HG03521 (cell line): ENCODE measurements at regions not wholly inside any gene's neighbourhood (a gene's known extent, or its start where the extent isn't known, plus 50 kb on each side); places are given as distances from the start of the nearest gene placed in this dataset.
"Not testable (repeated sequence)": the region's sequence is repeated elsewhere in the genome, so short reads cannot be mapped to it uniquely, and the experiment has no call there.

Experiments used
- ATAC-seq: cut with Tn5 transposase; IDR thresholded peaks from one replicate; pipeline ENCODE4 v1.9.1; 2021; ENCODE audit warnings: mild to moderate bottlenecking, moderate library complexity; ENCODE audit not compliant: unreplicated experiment

GRCh38 chr2:14751581-14751980, 119.1 kb downstream of the LRATD1 start:
- ATAC-seq, result no peak

DNA sequence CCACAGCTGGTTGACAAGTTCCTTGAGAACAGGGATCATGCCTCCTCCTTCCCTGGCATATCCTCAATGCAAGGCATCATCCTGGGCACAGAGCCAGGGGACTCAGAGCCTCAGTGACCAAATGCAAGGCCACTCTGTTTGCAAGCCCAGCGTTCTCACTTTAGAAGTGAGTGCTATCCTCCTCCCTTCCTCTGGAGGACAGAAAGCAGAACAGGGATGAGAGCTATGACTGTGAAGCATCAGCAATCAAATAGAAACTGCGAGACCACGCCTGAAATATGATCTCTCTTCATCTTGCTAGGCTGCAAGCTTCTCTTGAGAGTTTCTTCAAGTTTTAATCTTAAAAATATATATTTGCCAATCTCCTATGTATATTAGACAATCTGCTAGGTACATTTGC, 119.8 kb downstream of the LRATD1 start:
- ATAC-seq, result no peak

DNA sequence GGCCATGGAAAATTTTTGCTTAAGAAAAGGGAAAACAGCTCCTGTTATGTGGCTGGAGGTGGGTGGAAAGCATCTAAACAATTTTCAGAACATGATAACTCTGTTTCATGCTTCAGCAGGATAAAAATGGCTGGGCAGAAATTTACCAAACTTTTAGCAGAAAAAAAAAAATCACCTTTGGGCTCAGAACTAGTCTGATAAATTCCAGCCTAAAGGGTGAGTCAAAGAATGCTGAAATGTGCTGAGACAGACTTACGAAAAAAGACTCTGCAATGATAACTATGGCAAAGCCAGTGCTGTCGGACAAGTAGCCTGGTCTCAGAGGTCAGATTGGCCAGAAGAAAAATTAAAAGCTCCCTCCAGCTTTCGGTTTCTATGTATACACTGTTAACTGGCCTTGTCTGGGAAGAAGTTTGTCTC, 123.6 kb downstream of the LRATD1 start:
- ATAC-seq, result no peak

DNA sequence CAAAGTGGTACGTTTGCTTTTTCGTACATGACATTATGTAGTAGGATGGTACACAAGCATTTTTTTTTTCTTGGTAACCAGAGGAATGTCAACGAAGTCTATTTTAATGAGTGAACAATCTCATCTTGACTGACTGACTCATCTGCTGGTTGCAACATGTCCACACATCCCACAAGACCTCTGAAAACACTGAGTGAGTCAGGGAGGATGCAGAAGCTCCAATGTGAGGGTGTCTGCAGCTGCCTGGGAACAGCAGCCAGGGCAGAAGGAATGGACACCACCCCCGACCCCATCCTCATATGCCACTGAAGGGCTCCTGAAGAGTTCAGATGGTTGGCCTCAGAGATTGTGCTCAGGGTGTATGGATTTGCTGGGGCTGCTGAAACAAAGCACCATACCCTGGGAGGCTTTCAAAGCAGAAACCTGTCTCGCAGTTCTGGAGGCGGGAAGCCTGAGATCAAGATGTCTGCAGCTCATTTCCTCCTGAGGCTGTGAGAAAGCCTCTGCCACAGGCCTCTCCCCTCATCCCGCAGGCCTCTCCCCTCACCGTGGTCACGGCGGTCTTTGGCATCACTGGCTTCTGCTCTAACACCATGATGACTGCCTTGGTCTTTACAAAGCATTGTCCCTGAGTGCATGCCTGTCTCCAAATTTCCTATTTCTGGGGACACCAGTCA, 124.6 kb downstream of the LRATD1 start:
- no peak for ATAC-seq

GRCh38 chr2:14759082-14759481, 126.6 kb downstream of the LRATD1 start:
- no peak for ATAC-seq

GRCh38 chr2:14760169-14760568, 127.7 kb downstream of the LRATD1 start:
- no peak for ATAC-seq

DNA sequence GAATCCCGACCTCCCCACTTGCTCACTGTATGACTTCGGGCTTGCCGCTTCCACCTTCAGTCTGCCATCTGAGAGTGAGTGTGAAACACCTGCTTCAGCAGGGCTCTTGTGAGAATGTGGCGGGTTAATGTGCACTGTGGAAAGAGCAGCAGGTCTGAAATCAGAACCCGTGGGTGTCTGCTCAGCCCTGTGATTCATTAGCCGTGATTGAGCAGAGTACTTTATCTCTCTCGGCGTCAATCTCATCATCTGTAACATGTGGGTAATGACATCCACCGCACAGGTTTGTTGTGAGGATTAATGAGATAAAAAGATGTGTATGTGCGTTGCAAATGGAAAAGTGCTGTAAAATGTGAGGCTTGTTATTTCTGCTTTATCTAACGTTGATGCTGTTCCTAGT, 128.6 kb downstream of the LRATD1 start:
- ATAC-seq, result no peak

- no peak for ATAC-seq
These were observed 141.2 kb downstream of the LRATD1 start for GRCh38 chr2:14773696-14774095.

- ATAC-seq, result no peak
These were observed 142.0 kb downstream of the LRATD1 start for GRCh38 chr2:14774436-14774968.

- ATAC-seq, result no peak
These were observed 143.7 kb downstream of the LRATD1 start for GRCh38 chr2:14776216-14776615.

- ATAC-seq, result no peak
These were observed 145.5 kb downstream of the LRATD1 start for GRCh38 chr2:14778015-14778414.

DNA sequence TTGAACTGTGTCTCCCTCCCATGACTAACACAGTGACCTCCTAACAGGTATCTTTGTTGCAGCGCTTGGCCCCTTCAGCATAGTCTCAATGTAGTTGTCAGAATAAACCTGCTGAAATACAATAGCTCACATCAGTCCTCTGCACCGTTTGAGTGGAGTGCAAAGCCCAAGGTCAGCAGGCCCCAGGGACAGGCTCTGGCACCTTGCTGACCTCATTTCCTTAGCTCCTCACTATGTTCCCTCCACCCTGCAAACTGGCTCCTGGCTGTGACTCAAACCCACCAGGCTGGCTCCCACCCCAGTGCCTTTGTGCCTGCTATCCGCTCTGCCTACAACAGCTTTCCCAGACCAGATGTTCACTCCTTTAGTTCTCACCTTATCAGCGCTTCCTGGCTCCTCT, 146.7 kb downstream of the LRATD1 start:
- ATAC-seq, result no peak

DNA sequence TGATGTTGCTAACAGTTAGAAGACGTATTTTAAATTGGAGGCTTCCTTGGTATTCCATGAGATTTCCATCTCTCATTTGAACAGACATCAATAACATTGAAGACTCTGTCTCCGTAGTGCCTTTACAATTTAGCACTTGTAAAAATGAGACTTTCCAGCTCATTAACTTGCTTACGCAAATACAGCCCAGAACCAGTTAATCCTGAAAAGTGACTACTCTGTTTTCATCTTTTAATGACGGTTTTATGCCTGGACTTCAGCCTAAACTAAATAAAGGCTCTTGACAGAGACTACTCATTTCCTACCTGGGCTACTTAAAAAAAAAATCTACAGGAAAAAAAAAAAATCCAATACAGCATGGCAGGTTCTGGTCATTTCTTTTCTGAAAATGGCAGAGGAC, 148.6 kb downstream of the LRATD1 start:
- ATAC-seq, result no peak

DNA sequence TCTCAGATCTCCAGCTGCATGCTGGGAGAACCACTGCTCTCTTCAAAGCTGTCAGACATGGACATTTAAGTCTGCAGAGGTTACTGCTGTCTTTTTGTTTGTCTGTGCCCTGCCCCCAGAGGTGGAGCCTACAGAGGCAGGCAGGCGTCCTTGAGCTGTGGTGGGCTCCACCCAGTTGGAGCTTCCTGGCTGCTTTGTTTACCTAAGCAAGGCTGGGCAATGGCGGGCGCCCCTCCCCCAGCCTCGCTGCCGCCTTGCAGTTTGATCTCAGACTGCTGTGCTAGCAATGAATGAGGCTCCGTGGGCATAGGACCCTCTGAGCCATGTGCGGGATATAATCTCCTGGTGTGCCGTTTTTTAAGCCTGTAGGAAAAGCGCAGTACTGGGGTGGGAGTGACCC, 156.3 kb downstream of the LRATD1 start:
- not testable (repeated sequence) for ATAC-seq

GRCh38 chr2:14790041-14790640, 157.6 kb downstream of the LRATD1 start:
- no peak for ATAC-seq

- no peak for ATAC-seq
These were observed 171.5 kb downstream of the LRATD1 start for GRCh38 chr2:14803994-14804393.

DNA sequence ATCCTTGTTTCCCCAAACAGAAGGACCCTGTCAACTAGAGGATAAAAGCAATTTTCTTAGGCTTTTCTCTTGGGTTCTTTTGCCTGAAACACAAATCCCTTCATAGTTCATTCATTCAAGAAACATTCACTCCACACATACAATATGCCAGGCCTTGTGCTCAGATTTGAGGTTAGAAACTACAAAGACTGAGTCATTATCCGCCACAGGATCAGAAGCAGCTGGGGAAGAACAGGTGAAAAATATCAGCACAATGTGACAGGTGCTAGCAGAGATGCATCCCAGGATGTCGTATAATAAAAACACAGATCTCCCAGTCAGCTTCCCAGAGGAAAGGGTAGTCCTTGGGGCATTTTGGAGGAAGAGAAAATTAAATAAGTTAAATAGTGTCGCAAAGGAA, 172.4 kb downstream of the LRATD1 start:
- no peak for ATAC-seq

- no peak for ATAC-seq
These were observed 174.1 kb downstream of the LRATD1 start for GRCh38 chr2:14806613-14807012.

DNA sequence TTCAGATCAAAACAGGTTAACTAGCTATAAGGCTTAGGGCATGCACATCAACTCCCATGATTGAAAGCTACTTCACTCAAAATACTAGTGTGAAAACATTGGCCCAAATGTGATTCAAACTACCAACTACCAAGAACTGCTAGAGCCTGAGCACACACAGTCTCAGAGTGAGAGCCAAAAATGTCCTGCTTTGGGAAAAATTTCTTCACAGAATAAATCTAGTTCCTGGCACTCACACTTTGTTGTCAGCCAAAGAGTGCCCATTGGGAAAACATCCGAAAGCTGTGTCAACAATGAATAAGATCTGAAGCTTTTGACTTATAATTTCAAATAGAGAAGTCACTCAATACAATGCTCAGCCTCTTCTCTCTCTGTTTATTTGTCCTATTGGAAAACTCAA, 182.7 kb downstream of the LRATD1 start:
- no peak for ATAC-seq

GRCh38 chr2:14816069-14817060, 183.8 kb downstream of the LRATD1 start:
- no peak for ATAC-seq

- ATAC-seq, result no peak
These were observed 185.3 kb downstream of the LRATD1 start for GRCh38 chr2:14817848-14818247.
